ENCODE measurements at regions not wholly inside any gene's neighbourhood (a gene's known extent, or its start where the extent isn't known, plus 50 kb on each side); places are given as distances from the start of the nearest gene placed in this dataset.
"Not testable (repeated sequence)": the region's sequence is repeated elsewhere in the genome, so short reads cannot be mapped to it uniquely, and the experiment has no call there.

DNA sequence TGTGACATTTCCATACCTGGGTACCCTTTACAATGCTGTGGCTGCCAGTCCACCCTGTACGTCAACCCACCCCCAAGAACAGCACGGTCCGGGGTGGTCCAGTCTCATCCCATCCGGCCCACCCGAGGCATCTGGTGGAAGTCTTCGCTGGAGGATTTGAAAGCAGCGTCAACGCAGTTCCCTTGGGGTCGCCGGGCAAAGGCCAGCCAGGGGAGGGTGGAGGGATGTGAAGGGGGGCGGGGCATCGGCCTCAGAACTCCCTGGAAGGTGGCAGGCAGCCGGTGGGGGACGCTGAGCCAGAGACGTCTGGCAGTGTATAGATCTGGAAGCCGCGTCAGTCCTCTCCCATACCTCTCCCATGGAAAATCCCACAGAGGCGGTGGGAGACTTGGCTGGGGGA lies 1944.0 kb upstream of the DEFB115 start:
- TF ChIP-seq, protein P1, sequence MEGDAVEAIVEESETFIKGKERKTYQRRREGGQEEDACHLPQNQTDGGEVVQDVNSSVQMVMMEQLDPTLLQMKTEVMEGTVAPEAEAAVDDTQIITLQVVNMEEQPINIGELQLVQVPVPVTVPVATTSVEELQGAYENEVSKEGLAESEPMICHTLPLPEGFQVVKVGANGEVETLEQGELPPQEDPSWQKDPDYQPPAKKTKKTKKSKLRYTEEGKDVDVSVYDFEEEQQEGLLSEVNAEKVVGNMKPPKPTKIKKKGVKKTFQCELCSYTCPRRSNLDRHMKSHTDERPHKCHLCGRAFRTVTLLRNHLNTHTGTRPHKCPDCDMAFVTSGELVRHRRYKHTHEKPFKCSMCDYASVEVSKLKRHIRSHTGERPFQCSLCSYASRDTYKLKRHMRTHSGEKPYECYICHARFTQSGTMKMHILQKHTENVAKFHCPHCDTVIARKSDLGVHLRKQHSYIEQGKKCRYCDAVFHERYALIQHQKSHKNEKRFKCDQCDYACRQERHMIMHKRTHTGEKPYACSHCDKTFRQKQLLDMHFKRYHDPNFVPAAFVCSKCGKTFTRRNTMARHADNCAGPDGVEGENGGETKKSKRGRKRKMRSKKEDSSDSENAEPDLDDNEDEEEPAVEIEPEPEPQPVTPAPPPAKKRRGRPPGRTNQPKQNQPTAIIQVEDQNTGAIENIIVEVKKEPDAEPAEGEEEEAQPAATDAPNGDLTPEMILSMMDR (conservative IDR thresholded peaks at IDR 0.05; ENCODE audit: low read depth, low read length), result no peak
- H3K4me3 ChIP-seq (ENCODE audit: low read depth, low read length), result no peak overlapping the region
- DNase-seq (ENCODE audit: low read depth), result no peak

- no peak overlapping the region for H3K4me3 ChIP-seq (ENCODE audit: low read depth, low read length)
- TF ChIP-seq, protein P1 (conservative IDR thresholded peaks at IDR 0.05; ENCODE audit: low read depth, low read length), result no peak
- DNase-seq (ENCODE audit: low read depth), result no peak
These were observed 1943.2 kb upstream of the DEFB115 start for GRCh38 chr20:29314294-29314693.

- TF ChIP-seq, protein P1 (conservative IDR thresholded peaks at IDR 0.05; ENCODE audit: low read depth, low read length), result no peak
- no peak for DNase-seq (ENCODE audit: low read depth)
- H3K4me3 ChIP-seq (ENCODE audit: low read depth, low read length), result no peak overlapping the region
These were observed 1938.5 kb upstream of the DEFB115 start for GRCh38 chr20:29318871-29319461.

DNA sequence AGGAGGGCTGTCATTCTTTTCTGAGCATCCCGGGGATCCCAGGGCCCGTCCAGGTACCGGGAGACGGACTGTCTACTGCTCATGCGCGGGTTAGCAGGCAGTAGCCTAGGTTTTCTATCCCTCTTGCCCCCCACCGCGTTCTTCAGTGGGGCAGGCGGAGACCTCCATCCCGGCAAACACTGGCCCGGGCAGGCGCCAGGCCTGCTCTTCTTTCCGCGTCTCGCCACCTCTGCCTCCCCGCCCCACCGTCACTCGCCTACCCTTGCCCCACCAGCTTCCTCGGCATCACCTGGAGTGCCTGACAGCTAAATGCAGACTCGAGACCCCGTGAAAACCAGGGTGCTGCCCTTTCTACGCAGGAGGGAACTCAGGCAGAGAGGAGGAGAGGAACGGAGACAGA lies 1937.7 kb upstream of the DEFB115 start:
- DNase-seq (ENCODE audit: low read depth), result no peak
- TF ChIP-seq, protein P1 (conservative IDR thresholded peaks at IDR 0.05; ENCODE audit: low read depth, low read length), result no peak
- H3K4me3 ChIP-seq (ENCODE audit: low read depth, low read length), result no peak overlapping the region

DNA sequence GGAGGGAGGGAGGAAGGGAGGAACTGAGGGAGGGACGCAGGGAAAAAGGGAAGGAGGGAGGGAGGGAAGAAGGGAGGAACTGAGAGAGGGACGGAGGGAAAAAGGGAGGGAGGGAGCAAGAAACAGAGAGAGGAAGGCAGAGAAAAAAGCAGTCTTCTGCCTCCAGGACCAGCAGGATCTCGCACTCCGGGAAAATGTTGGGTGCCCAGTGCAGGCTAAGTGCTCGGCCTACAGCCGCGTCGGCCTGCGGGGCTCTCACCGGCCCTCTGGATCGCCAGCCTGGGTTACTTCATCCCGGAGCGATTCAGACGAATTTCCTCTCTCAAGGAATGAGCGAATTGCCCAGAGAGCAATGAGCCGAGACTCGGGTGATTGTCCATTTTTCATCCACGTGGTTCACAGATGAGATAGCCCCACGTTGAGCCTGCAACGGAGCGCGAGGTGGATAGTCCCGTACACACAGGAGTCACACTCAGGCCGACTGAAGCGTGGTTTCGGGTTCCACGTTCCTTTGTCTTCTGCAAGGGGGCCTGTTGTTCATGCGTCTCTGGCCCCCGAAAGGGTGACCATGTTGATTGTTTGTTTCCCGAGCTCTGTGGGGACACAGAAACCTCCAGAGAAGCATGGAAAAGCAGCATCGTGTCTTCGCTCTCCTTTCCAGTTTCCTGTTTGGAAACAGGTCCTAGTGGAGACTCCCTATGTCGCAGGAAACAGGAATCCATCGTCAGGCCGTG lies 1937.1 kb upstream of the DEFB115 start:
- not testable (repeated sequence) for DNase-seq (ENCODE audit: low read depth); H3K4me3 ChIP-seq (ENCODE audit: low read depth, low read length)

DNA sequence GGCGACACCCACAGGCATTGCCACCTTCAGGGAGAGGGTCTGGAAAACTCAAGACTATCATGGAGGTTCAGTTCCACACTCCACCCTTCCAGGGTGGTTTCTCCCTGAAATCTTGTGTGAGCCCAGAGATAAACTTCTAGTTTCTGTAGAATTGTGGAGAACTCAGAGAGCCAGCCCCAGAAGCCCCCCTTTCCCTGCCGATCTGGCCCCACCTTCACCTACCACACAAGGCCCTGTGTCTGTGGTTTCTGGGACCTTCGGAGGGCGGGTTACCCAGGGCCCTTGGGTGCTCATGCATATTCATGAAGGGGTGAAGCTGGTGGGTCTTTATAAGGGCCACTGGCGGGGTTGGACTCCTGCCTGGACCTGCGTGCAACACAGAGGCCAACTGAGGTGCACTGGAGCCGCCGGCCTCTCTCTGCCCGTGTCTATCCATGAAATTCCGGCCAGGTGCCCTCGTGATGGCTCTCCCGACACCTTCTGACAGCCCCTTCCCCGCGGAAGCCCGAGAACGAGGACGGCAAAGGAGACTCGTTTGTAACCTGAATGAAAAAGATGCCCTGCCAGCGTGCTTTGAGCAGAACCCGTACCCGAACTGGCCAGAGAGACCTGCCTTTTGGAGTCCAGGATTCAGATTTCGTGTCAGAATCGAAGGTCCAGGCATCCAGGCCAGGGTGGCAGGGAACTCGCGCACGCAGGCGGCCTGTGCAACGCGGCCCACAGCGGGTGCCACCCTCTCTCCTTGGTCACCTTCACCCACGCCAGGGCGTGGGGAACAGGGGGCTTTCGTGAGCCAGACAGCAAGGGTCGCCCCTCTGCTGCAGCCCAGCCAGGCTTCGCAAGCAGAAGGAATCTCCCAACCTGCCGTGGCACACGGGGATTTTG lies 1933.6 kb upstream of the DEFB115 start:
- not testable (repeated sequence) for H3K4me3 ChIP-seq (ENCODE audit: low read depth, low read length); DNase-seq (ENCODE audit: low read depth)

GRCh38 chr20:29324516-29325303 lies 1932.8 kb upstream of the DEFB115 start:
- not testable (repeated sequence) for H3K4me3 ChIP-seq (ENCODE audit: low read depth, low read length); DNase-seq (ENCODE audit: low read depth)

DNA sequence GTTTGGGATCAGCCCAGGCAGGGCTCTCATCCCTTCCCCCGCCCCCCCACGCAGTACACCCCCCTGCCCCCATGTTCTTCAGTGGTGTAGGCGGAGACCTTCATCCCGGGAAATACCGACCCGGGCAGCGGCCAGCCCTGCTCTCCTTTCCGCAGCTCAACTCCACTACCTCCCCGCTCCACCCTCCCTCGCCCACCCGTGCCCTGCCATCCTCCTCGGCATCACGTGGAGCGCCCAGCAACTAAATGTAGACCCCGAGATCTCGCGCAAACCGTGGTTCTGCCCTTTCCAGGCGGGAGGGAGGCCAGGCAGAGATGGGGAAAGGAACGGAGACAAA lies 1932.2 kb upstream of the DEFB115 start:
- TF ChIP-seq, protein P1 (conservative IDR thresholded peaks at IDR 0.05; ENCODE audit: low read depth, low read length), result no peak
- no peak for DNase-seq (ENCODE audit: low read depth)
- H3K4me3 ChIP-seq (ENCODE audit: low read depth, low read length), result no peak overlapping the region

GRCh38 chr20:29325781-29326180 lies 1931.7 kb upstream of the DEFB115 start:
- not testable (repeated sequence) for H3K4me3 ChIP-seq (ENCODE audit: low read depth, low read length); DNase-seq (ENCODE audit: low read depth)
